ENCODE measurements at regions not wholly inside any gene's neighbourhood (a gene's known extent, or its start where the extent isn't known, plus 50 kb on each side); places are given as distances from the start of the nearest gene placed in this dataset.

DNA sequence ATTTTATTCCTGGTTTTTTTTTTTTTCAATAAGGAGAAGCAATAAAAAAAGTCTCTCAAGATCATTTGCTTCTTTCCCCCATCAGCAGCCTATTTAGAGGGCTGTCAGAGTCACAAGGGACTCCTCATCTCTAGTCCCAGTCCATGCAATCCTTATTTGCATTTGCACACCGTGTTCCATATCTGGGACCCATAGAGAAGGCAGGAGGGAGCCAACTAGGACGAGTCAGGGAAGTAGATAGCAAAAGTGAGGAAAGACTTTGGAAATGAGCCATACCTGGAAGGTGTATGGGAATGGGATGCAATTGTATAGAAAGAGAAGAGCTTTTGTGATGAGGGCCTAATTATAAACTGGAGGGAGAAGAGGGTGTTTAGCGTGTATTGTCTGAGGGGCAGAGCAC lies 160.0 kb downstream of the PIK3R1 start:
- Histone ChIP-seq H3K27me3 (ENCODE audit: control insufficient read depth in 1 of 2, insufficient read depth in 2 of 2, low read length in 2 of 2) (no peaks in the 10 kb centered on the region), H3K27ac (ENCODE audit: low read depth in 1 of 2, low read length in 2 of 2) (no peak overlapping the region), H3K4me3 (ENCODE audit: low read length) (no peak overlapping the region), H3K36me3 (ENCODE audit: insufficient read depth, low read length) (no peaks in the 10 kb centered on the region), H3K4me1 (ENCODE audit: insufficient read depth, low read length) (peaks cover 21% of the 10 kb centered on the region), H3K9me3 (ENCODE audit: control insufficient read depth in 1 of 2, insufficient read depth in 1 of 2, low read length in 2 of 2) (no peaks in the 10 kb centered on the region)
- DNase-seq (no peak), ATAC-seq (ENCODE audit: poor library complexity) (no peak)
- CTCF ChIA-PET: no interaction called here
- TF ChIP-seq, protein P1, sequence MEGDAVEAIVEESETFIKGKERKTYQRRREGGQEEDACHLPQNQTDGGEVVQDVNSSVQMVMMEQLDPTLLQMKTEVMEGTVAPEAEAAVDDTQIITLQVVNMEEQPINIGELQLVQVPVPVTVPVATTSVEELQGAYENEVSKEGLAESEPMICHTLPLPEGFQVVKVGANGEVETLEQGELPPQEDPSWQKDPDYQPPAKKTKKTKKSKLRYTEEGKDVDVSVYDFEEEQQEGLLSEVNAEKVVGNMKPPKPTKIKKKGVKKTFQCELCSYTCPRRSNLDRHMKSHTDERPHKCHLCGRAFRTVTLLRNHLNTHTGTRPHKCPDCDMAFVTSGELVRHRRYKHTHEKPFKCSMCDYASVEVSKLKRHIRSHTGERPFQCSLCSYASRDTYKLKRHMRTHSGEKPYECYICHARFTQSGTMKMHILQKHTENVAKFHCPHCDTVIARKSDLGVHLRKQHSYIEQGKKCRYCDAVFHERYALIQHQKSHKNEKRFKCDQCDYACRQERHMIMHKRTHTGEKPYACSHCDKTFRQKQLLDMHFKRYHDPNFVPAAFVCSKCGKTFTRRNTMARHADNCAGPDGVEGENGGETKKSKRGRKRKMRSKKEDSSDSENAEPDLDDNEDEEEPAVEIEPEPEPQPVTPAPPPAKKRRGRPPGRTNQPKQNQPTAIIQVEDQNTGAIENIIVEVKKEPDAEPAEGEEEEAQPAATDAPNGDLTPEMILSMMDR (IDR thresholded peaks at IDR 0.05): no peak
- POLR2A ChIA-PET: no interaction called here
- intact Hi-C loops (cut with DNase I, micrococcal nuclease): no loop called here
- H3K27ac Mint-ChIP-seq: no peak overlapping the region
- H3K36me3 Mint-ChIP-seq (ENCODE audit: low read depth): no peaks in the 10 kb centered on the region
- no peaks in the 10 kb centered on the region for H3K27me3 Mint-ChIP-seq
- H3K4me1 Mint-ChIP-seq (ENCODE audit: low read depth): peaks cover 33% of the 10 kb centered on the region
- no peak overlapping the region for H3K4me3 Mint-ChIP-seq
- no peaks in the 10 kb centered on the region for H3K9me3 Mint-ChIP-seq

DNA sequence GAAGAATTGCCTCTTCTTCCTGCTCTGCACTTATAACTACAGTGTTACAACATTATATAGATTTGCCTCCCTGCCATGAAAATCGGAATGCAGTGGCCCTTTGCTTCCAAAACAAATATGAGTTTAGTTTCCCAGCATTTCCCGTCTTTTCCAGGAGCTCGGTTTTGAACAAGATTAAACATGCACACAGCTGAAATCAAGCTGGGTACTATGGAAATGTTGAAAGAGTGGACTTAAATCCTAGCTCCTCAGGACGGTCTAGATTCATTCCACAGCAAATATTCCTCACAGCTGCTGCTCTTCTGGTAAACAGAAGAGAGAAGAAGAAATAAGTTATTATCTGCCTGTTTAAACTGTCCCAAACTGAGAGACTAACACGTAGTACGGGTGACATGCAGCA lies 161.4 kb downstream of the PIK3R1 start:
- ChIA-PET POLR2A (interaction anchor here (0.7 to 1.1 kb wide), 2 partner anchors 14 to 90 kb away, joined by 3 read pairs; no protein-coding TSS in a partner anchor), CTCF (interaction anchor here (1.0 kb wide), 1 partner anchor 91 kb away, joined by 3 read pairs; no protein-coding TSS in a partner anchor)
- intact Hi-C loops (cut with DNase I, micrococcal nuclease): no loop called here
- Mint-ChIP-seq H3K27me3 (no peaks in the 10 kb centered on the region), H3K4me3 (no peak overlapping the region), H3K36me3 (ENCODE audit: low read depth) (no peaks in the 10 kb centered on the region), H3K27ac (no peak overlapping the region), H3K9me3 (no peaks in the 10 kb centered on the region), H3K4me1 (ENCODE audit: low read depth) (peaks cover 40% of the 10 kb centered on the region)
- no peaks in the 10 kb centered on the region for H3K36me3 ChIP-seq (ENCODE audit: insufficient read depth, low read length)
- H3K27me3 ChIP-seq (ENCODE audit: control insufficient read depth in 1 of 2, insufficient read depth in 2 of 2, low read length in 2 of 2): no peaks in the 10 kb centered on the region
- no peaks in the 10 kb centered on the region for H3K9me3 ChIP-seq (ENCODE audit: control insufficient read depth in 1 of 2, insufficient read depth in 1 of 2, low read length in 2 of 2)
- no peak overlapping the region for H3K4me3 ChIP-seq (ENCODE audit: low read length)
- TF ChIP-seq, protein P1 (IDR thresholded peaks at IDR 0.05): no peak
- no peak overlapping the region for H3K27ac ChIP-seq (ENCODE audit: low read depth in 1 of 2, low read length in 2 of 2)
- DNase-seq: no peak
- ATAC-seq (ENCODE audit: poor library complexity): no peak
- peaks cover 28% of the 10 kb centered on the region for H3K4me1 ChIP-seq (ENCODE audit: insufficient read depth, low read length)

DNA sequence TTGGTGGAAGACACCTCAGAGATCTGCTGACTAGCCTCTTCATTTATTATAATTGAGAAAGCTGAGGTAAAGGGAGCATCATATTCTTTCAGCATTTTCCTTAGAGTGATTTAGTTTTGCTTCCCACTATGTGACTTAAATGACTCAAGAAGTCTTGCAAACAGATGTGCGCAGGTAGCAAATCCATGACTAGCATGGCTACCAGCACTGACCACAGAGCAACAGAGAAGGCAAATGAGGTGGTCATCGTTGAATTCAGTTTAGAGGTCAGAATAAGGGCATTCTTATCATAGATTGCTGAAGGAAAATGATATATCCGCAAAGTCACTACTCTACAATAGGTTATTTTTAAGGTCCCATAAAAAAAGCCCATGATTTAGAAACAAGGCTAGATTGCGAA lies 162.2 kb downstream of the PIK3R1 start:
- peaks cover 32% of the 10 kb centered on the region for H3K4me1 ChIP-seq (ENCODE audit: insufficient read depth, low read length)
- H3K9me3 Mint-ChIP-seq: no peaks in the 10 kb centered on the region
- ATAC-seq (ENCODE audit: poor library complexity): no peak
- H3K27me3 ChIP-seq (ENCODE audit: control insufficient read depth in 1 of 2, insufficient read depth in 2 of 2, low read length in 2 of 2): no peaks in the 10 kb centered on the region
- TF ChIP-seq, protein P1 (IDR thresholded peaks at IDR 0.05): no peak
- H3K27ac ChIP-seq (ENCODE audit: low read depth in 1 of 2, low read length in 2 of 2): no peak overlapping the region
- ChIA-PET POLR2A (interaction anchor here (1.0 kb wide), 1 partner anchor 15 kb away, joined by 3 read pairs; no protein-coding TSS in a partner anchor), CTCF (no interaction called here)
- no peaks in the 10 kb centered on the region for H3K27me3 Mint-ChIP-seq
- no peak overlapping the region for H3K27ac Mint-ChIP-seq
- DNase-seq: no peak
- no peak overlapping the region for H3K4me3 ChIP-seq (ENCODE audit: low read length)
- no peaks in the 10 kb centered on the region for H3K9me3 ChIP-seq (ENCODE audit: control insufficient read depth in 1 of 2, insufficient read depth in 1 of 2, low read length in 2 of 2)
- H3K36me3 ChIP-seq (ENCODE audit: insufficient read depth, low read length): no peaks in the 10 kb centered on the region
- H3K4me1 Mint-ChIP-seq (ENCODE audit: low read depth): peaks cover 48% of the 10 kb centered on the region
- intact Hi-C loops (cut with DNase I, micrococcal nuclease): no loop called here
- no peaks in the 10 kb centered on the region for H3K36me3 Mint-ChIP-seq (ENCODE audit: low read depth)
- no peak overlapping the region for H3K4me3 Mint-ChIP-seq

All from CD4-positive, alpha-beta T cell (primary cell).